AG10803 (cell line): ENCODE measurements at regions not wholly inside any gene's neighbourhood (a gene's known extent, or its start where the extent isn't known, plus 50 kb on each side); places are given as distances from the start of the nearest gene placed in this dataset.
"Not testable (repeated sequence)": the region's sequence is repeated elsewhere in the genome, so short reads cannot be mapped to it uniquely, and the experiment has no call there.

Experiments
- DNase-seq: peaks from one replicate; pipeline ENCODE4 v3.0.0; 2010; ENCODE audit warnings: low read depth
- H3K4me3 ChIP-seq: 2 replicates; pipeline ENCODE4 v1.5.1; 2011; ENCODE audit warnings: mild to moderate bottlenecking, low read length, control low read depth
- CTCF ChIP-seq: conservative IDR thresholded peaks from 2 replicates; pipeline ENCODE4 v1.5.1; 2011; ENCODE audit warnings: mild to moderate bottlenecking, low read length, control low read depth, inconsistent platforms

- no peak overlapping the region for H3K4me3 ChIP-seq
- DNase-seq: peak; percentile 68
- peak; percentile 67 for TF ChIP-seq CTCF
Observed at GRCh38 chr15:89003865-89004725, 84.2 kb upstream of the ABHD2 start.

GRCh38 chr15:89004726-89005030, 83.6 kb upstream of the ABHD2 start:
- no peak overlapping the region for H3K4me3 ChIP-seq
- no peak for TF ChIP-seq CTCF
- DNase-seq: no peak

- H3K4me3 ChIP-seq, DNase-seq: not testable (repeated sequence)
Observed at GRCh38 chr15:89007527-89007926, 80.7 kb upstream of the ABHD2 start.

GRCh38 chr15:89007989-89008388, 80.3 kb upstream of the ABHD2 start:
- TF ChIP-seq CTCF: no peak
- H3K4me3 ChIP-seq: no peak overlapping the region
- no peak for DNase-seq

GRCh38 chr15:89009080-89009479, 79.2 kb upstream of the ABHD2 start:
- no peak for TF ChIP-seq CTCF
- no peak for DNase-seq
- H3K4me3 ChIP-seq: no peak overlapping the region

GRCh38 chr15:89015412-89016097, 72.7 kb upstream of the ABHD2 start:
- TF ChIP-seq CTCF: no peak
- no peak for DNase-seq
- no peak overlapping the region for H3K4me3 ChIP-seq

GRCh38 chr15:89016549-89017041, 71.7 kb upstream of the ABHD2 start:
- peak; percentile 46 for DNase-seq
- TF ChIP-seq CTCF: no peak
- H3K4me3 ChIP-seq: no peak overlapping the region
